ENCODE measurements at regions not wholly inside any gene's neighbourhood (a gene's known extent, or its start where the extent isn't known, plus 50 kb on each side); places are given as distances from the start of the nearest gene placed in this dataset.

DNA sequence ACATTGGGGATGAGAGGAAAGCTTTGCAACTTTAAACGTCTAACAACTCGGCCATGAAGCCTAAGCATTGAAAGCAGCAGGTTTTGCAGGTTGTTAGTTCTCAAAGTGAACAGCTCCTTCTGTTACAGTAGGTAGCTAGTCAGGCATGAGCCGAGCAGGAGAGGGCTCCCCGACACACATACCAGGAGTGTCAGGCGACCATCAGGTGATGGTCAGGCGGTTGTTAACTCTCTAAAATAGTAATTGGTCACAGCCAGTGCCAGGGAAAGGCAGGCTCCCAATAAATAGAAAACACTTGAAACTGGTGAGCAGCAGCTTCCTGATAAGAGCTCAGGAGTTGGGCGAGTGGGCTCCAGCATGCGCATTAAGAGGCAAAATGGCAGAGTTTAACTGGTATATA is 53.5 kb upstream of the DAPL1 start:
- Histone ChIP-seq H3K36me3 (ENCODE audit: control insufficient read depth in 4 of 4, insufficient read depth in 3 of 4, low read depth in 1 of 4, low read length in 3 of 4) (no peaks in the 10 kb centered on the region), H3K4me1 (ENCODE audit: control insufficient read depth in 4 of 4, insufficient read depth in 4 of 4, low read length in 3 of 4) (no peaks in the 10 kb centered on the region), H3K9ac (ENCODE audit: low read depth in 1 of 2, low read length in 2 of 2) (no peak overlapping the region), H3K4me3 (ENCODE audit: low read depth in 1 of 3, low read length in 3 of 3) (no peak overlapping the region), H3K27me3 (ENCODE audit: control insufficient read depth in 4 of 4, insufficient read depth in 4 of 4, low read length in 3 of 4) (no peaks in the 10 kb centered on the region), H3K27ac (ENCODE audit: low read depth in 1 of 2, low read length in 2 of 2) (no peak overlapping the region), H3K9me3 (ENCODE audit: control insufficient read depth in 4 of 4, low read length in 3 of 4) (no peaks in the 10 kb centered on the region)
- TF ChIP-seq TAF1 (conservative IDR thresholded peaks at IDR 0.05) (no peak), FOXA2 (IDR thresholded peaks at IDR 0.05) (no peak), GABPA (IDR thresholded peaks at IDR 0.05 in 1 of 2, conservative IDR thresholded peaks at IDR 0.05 in 1 of 2) (no peak)
- DNase-seq (ENCODE audit: low spot score): no peak
- 92% methylated on average over 8 of the region's 8 CpGs for WGBS

DNA sequence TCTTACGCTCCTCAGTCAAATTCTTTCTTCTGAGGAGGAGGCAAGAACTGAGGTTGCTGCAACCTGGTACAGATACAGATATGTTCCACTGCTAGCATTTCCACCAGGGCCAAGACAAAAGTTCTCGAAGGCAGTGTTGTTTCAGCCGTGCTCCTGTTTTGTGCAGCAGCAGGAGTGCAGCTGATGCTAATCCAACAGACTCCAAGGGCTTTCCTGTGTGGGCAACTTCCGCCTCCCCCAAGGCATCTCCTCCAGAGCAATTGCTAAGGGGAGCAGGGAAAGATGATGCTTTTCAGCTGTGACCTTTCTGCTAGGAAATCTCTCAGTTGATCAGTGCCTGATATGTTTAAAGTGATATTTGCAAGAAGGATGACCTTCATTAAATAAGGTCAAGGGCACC is 52.6 kb upstream of the DAPL1 start:
- WGBS: 89% methylated on average over 4 of the region's 4 CpGs
- no peak overlapping the region for H3K27ac ChIP-seq (ENCODE audit: low read depth in 1 of 2, low read length in 2 of 2)
- no peak overlapping the region for H3K9ac ChIP-seq (ENCODE audit: low read depth in 1 of 2, low read length in 2 of 2)
- no peaks in the 10 kb centered on the region for H3K4me1 ChIP-seq (ENCODE audit: control insufficient read depth in 4 of 4, insufficient read depth in 4 of 4, low read length in 3 of 4)
- H3K36me3 ChIP-seq (ENCODE audit: control insufficient read depth in 4 of 4, insufficient read depth in 3 of 4, low read depth in 1 of 4, low read length in 3 of 4): no peaks in the 10 kb centered on the region
- no peaks in the 10 kb centered on the region for H3K27me3 ChIP-seq (ENCODE audit: control insufficient read depth in 4 of 4, insufficient read depth in 4 of 4, low read length in 3 of 4)
- TF ChIP-seq SP1 (IDR thresholded peaks at IDR 0.05) (no peak), FOXA2 (IDR thresholded peaks at IDR 0.05) (no peak), NR2F2 (IDR thresholded peaks at IDR 0.05) (no peak), RAD21 (IDR thresholded peaks at IDR 0.05) (no peak), YY1 (IDR thresholded peaks at IDR 0.05) (no peak), TAF1 (conservative IDR thresholded peaks at IDR 0.05) (no peak), HNF4G (IDR thresholded peaks at IDR 0.05) (no peak), FOXA1 (IDR thresholded peaks at IDR 0.05) (no peak), EGR1 (IDR thresholded peaks at IDR 0.05; ENCODE audit: low read depth in 2 of 2) (no peak), JUND (IDR thresholded peaks at IDR 0.05) (no peak), HNF4A (conservative IDR thresholded peaks at IDR 0.05) (no peak), RXRA (IDR thresholded peaks at IDR 0.05) (no peak)
- TF ChIP-seq, protein P1, sequence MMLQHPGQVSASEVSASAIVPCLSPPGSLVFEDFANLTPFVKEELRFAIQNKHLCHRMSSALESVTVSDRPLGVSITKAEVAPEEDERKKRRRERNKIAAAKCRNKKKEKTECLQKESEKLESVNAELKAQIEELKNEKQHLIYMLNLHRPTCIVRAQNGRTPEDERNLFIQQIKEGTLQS (IDR thresholded peaks at IDR 0.05): no peak
- TF ChIP-seq, protein P2, sequence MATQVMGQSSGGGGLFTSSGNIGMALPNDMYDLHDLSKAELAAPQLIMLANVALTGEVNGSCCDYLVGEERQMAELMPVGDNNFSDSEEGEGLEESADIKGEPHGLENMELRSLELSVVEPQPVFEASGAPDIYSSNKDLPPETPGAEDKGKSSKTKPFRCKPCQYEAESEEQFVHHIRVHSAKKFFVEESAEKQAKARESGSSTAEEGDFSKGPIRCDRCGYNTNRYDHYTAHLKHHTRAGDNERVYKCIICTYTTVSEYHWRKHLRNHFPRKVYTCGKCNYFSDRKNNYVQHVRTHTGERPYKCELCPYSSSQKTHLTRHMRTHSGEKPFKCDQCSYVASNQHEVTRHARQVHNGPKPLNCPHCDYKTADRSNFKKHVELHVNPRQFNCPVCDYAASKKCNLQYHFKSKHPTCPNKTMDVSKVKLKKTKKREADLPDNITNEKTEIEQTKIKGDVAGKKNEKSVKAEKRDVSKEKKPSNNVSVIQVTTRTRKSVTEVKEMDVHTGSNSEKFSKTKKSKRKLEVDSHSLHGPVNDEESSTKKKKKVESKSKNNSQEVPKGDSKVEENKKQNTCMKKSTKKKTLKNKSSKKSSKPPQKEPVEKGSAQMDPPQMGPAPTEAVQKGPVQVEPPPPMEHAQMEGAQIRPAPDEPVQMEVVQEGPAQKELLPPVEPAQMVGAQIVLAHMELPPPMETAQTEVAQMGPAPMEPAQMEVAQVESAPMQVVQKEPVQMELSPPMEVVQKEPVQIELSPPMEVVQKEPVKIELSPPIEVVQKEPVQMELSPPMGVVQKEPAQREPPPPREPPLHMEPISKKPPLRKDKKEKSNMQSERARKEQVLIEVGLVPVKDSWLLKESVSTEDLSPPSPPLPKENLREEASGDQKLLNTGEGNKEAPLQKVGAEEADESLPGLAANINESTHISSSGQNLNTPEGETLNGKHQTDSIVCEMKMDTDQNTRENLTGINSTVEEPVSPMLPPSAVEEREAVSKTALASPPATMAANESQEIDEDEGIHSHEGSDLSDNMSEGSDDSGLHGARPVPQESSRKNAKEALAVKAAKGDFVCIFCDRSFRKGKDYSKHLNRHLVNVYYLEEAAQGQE (IDR thresholded peaks at IDR 0.05): no peak
- TF ChIP-seq, protein P3, sequence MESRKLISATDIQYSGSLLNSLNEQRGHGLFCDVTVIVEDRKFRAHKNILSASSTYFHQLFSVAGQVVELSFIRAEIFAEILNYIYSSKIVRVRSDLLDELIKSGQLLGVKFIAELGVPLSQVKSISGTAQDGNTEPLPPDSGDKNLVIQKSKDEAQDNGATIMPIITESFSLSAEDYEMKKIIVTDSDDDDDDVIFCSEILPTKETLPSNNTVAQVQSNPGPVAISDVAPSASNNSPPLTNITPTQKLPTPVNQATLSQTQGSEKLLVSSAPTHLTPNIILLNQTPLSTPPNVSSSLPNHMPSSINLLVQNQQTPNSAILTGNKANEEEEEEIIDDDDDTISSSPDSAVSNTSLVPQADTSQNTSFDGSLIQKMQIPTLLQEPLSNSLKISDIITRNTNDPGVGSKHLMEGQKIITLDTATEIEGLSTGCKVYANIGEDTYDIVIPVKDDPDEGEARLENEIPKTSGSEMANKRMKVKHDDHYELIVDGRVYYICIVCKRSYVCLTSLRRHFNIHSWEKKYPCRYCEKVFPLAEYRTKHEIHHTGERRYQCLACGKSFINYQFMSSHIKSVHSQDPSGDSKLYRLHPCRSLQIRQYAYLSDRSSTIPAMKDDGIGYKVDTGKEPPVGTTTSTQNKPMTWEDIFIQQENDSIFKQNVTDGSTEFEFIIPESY (IDR thresholded peaks at IDR 0.05): no peak
- TF ChIP-seq, protein P4, sequence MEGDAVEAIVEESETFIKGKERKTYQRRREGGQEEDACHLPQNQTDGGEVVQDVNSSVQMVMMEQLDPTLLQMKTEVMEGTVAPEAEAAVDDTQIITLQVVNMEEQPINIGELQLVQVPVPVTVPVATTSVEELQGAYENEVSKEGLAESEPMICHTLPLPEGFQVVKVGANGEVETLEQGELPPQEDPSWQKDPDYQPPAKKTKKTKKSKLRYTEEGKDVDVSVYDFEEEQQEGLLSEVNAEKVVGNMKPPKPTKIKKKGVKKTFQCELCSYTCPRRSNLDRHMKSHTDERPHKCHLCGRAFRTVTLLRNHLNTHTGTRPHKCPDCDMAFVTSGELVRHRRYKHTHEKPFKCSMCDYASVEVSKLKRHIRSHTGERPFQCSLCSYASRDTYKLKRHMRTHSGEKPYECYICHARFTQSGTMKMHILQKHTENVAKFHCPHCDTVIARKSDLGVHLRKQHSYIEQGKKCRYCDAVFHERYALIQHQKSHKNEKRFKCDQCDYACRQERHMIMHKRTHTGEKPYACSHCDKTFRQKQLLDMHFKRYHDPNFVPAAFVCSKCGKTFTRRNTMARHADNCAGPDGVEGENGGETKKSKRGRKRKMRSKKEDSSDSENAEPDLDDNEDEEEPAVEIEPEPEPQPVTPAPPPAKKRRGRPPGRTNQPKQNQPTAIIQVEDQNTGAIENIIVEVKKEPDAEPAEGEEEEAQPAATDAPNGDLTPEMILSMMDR (IDR thresholded peaks at IDR 0.05; ENCODE audit: low read depth, low read length, missing input control): no peak
- TF ChIP-seq, protein P5, sequence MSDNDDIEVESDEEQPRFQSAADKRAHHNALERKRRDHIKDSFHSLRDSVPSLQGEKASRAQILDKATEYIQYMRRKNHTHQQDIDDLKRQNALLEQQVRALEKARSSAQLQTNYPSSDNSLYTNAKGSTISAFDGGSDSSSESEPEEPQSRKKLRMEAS (IDR thresholded peaks at IDR 0.05): no peak
- no peaks in the 10 kb centered on the region for H3K9me3 ChIP-seq (ENCODE audit: control insufficient read depth in 4 of 4, low read length in 3 of 4)
- no peak for DNase-seq (ENCODE audit: low spot score)
- H3K4me3 ChIP-seq (ENCODE audit: low read depth in 1 of 3, low read length in 3 of 3): no peak overlapping the region
